Tibial artery (tissue), 4 donors: ENCODE measurements at regions not wholly inside any gene's neighbourhood (a gene's known extent, or its start where the extent isn't known, plus 50 kb on each side); places are given as distances from the start of the nearest gene placed in this dataset.

ENCODE experiments used
- DNase-seq, 2 donors: peaks; one replicate each; pipeline ENCODE4 v3.0.0-alpha.2; 2019
- H3K27ac ChIP-seq, 2 donors: fragments of 200-600 bp; sonication (generic) in 1 of 2; 1 replicate in 1 of 2; 2 replicates in 1 of 2; pipeline ENCODE4 v1.5.1; 2018 to 2019; ENCODE audit warnings: mild to moderate bottlenecking in 1 of 2
- H3K27me3 ChIP-seq, 2 donors: fragments of 200-600 bp; sonication (generic) in 1 of 2; one replicate each; pipeline versions ENCODE4 v1.5.1 to v1.6.0; 2016 to 2019
- H3K36me3 ChIP-seq, 3 donors: fragments of 200-600 bp; sonication (generic) in 2 of 3; one replicate each; pipeline ENCODE4 v1.5.1; 2016 to 2019; ENCODE audit warnings: mild to moderate bottlenecking in 2 of 3
- H3K4me1 ChIP-seq, 4 donors: fragments of 200-600 bp; sonication (generic) in 2 of 4; 1 replicate in 3 of 4; 2 replicates in 1 of 4; pipeline ENCODE4 v1.5.1; 2016 to 2019
- H3K4me3 ChIP-seq, 2 donors: fragments of 200-600 bp; sonication (generic) in 1 of 2; 1 replicate in 1 of 2; 2 replicates in 1 of 2; pipeline ENCODE4 v1.5.1; 2018 to 2019; ENCODE audit warnings: mild to moderate bottlenecking in 2 of 2
- H3K9me3 ChIP-seq, 3 donors: fragments of 200-600 bp; sonication (generic) in 1 of 3; one replicate each; pipeline ENCODE4 v1.5.1; 2016 to 2019
- CTCF ChIP-seq, 2 experiments: fragments of 200-600 bp in 1 of 2; fragments of 450-650 bp in 1 of 2; IDR thresholded peaks; one replicate each; pipeline ENCODE4 v1.5.1; 2017 to 2019; ENCODE audit warnings: antibody characterized with exemption in 2 of 2, mild to moderate bottlenecking in 1 of 2, moderate library complexity in 1 of 2
- intact Hi-C: fragments of 100-400 bp; cut with DNase I; formaldehyde crosslinking; loops from one replicate; pipeline ENCODE4 v1.15.0; 2023; ENCODE audit warnings: low total_unique reads

GRCh38 chr4:20532116-20532790 is 168.0 kb upstream of the PACRGL start:
- Histone ChIP-seq H3K27me3 (no peaks in the 10 kb centered on the region), H3K36me3 (peaks cover 6 to 18% (median 7%) of the 10 kb centered on the region in 3 donors), H3K4me1 (no peaks in the 10 kb centered on the region), H3K9me3 (no peaks in the 10 kb centered on the region), H3K27ac (no peak overlapping the region), H3K4me3 (no peak overlapping the region)
- TF ChIP-seq CTCF (IDR thresholded peaks at IDR 0.05): no peak
- DNase-seq: no peak
- intact Hi-C loops: loop anchor here (10.0 kb wide), 1 partner anchor 107 kb away; no protein-coding TSS in a partner anchor

GRCh38 chr4:20532871-20533870 is 167.1 kb upstream of the PACRGL start:
- no peak for DNase-seq
- peaks cover 6 to 18% (median 7%) of the 10 kb centered on the region in 3 donors for H3K36me3 ChIP-seq
- H3K4me3 ChIP-seq: no peak overlapping the region
- TF ChIP-seq CTCF (IDR thresholded peaks at IDR 0.05): no peak
- intact Hi-C loops: loop anchor here (10.0 kb wide), 1 partner anchor 108 kb away; no protein-coding TSS in a partner anchor
- H3K4me1 ChIP-seq: no peaks in the 10 kb centered on the region
- no peaks in the 10 kb centered on the region for H3K27me3 ChIP-seq
- no peak overlapping the region for H3K27ac ChIP-seq
- no peaks in the 10 kb centered on the region for H3K9me3 ChIP-seq

GRCh38 chr4:20538905-20539304 is 161.4 kb upstream of the PACRGL start:
- no peaks in the 10 kb centered on the region for H3K4me1 ChIP-seq
- H3K4me3 ChIP-seq: no peak overlapping the region
- H3K27me3 ChIP-seq: no peaks in the 10 kb centered on the region
- intact Hi-C loops: loop anchor here (10.0 kb wide), 1 partner anchor 114 kb away; no protein-coding TSS in a partner anchor
- no peak overlapping the region for H3K27ac ChIP-seq
- H3K36me3 ChIP-seq: peaks cover 0 to 14% (median 0%) of the 10 kb centered on the region in 3 donors
- DNase-seq: no peak
- no peaks in the 10 kb centered on the region for H3K9me3 ChIP-seq
- TF ChIP-seq CTCF (IDR thresholded peaks at IDR 0.05): no peak

- Histone ChIP-seq H3K4me1 (no peaks in the 10 kb centered on the region), H3K27ac (no peak overlapping the region), H3K4me3 (no peak overlapping the region), H3K36me3 (no peaks in the 10 kb centered on the region), H3K27me3 (no peaks in the 10 kb centered on the region), H3K9me3 (no peaks in the 10 kb centered on the region)
- TF ChIP-seq CTCF (IDR thresholded peaks at IDR 0.05): no peak
- DNase-seq: no peak
- intact Hi-C loops: no loop called here
These were observed 157.1 kb upstream of the PACRGL start for GRCh38 chr4:20543131-20543530.

- Histone ChIP-seq H3K36me3 (no peaks in the 10 kb centered on the region), H3K9me3 (no peaks in the 10 kb centered on the region), H3K4me3 (no peak overlapping the region), H3K27me3 (no peaks in the 10 kb centered on the region), H3K4me1 (no peaks in the 10 kb centered on the region), H3K27ac (no peak overlapping the region)
- intact Hi-C loops: no loop called here
- peak; percentile 42 to 43 for TF ChIP-seq CTCF (IDR thresholded peaks at IDR 0.05)
- no peak for DNase-seq
These were observed 155.6 kb upstream of the PACRGL start for GRCh38 chr4:20544645-20545044.
